NB4 (cell line): ENCODE measurements at regions not wholly inside any gene's neighbourhood (a gene's known extent, or its start where the extent isn't known, plus 50 kb on each side); places are given as distances from the start of the nearest gene placed in this dataset.

Experiments
- DNase-seq: peaks from one replicate; pipeline ENCODE4 v3.0.0; 2010; ENCODE audit warnings: low read depth
- H3K4me3 ChIP-seq: one replicate; pipeline ENCODE4 v1.5.1; 2011; ENCODE audit warnings: mild to moderate bottlenecking, low read depth, low read length, moderate library complexity
- CTCF ChIP-seq: IDR thresholded peaks from one replicate; pipeline ENCODE4 v1.5.1; 2012; ENCODE audit warnings: low read depth, low read length
- MAX ChIP-seq: IDR thresholded peaks from 2 replicates; pipeline ENCODE4 v1.6.1; 2011; ENCODE audit warnings: low read depth, low read length
- MYC ChIP-seq: IDR thresholded peaks from 2 replicates; pipeline ENCODE4 v1.6.1; 2011; ENCODE audit warnings: low read depth, low read length
- POLR2A ChIP-seq: IDR thresholded peaks from 2 replicates; pipeline ENCODE4 v1.6.1; 2011; ENCODE audit warnings: mild to moderate bottlenecking; ENCODE audit not compliant: insufficient read length; ENCODE audit errors: extremely low read depth

GRCh38 chr2:107072150-107072940 lies 186.4 kb upstream of the ST6GAL2 start:
- no peak for TF ChIP-seq CTCF
- no peak for TF ChIP-seq MYC
- no peak for TF ChIP-seq MAX
- TF ChIP-seq POLR2A = no peak
- no peak for DNase-seq
- no peak overlapping the region for H3K4me3 ChIP-seq

- no peak for DNase-seq
- H3K4me3 ChIP-seq = no peak overlapping the region
- TF ChIP-seq CTCF (no peak), MAX (no peak), MYC (no peak), POLR2A (no peak)
Observed at GRCh38 chr2:107078584-107078983, 192.6 kb upstream of the ST6GAL2 start.

- no peak overlapping the region for H3K4me3 ChIP-seq
- DNase-seq = no peak
- TF ChIP-seq POLR2A = no peak
- TF ChIP-seq MAX = no peak
- TF ChIP-seq CTCF = no peak
- TF ChIP-seq MYC = no peak
Observed at GRCh38 chr2:107086497-107086896, 200.5 kb upstream of the ST6GAL2 start.

GRCh38 chr2:107088156-107088555 lies 202.2 kb upstream of the ST6GAL2 start:
- TF ChIP-seq POLR2A (no peak), MAX (no peak), MYC (no peak), CTCF (no peak)
- no peak for DNase-seq
- no peak overlapping the region for H3K4me3 ChIP-seq

GRCh38 chr2:107091163-107091864 lies 205.3 kb upstream of the ST6GAL2 start:
- no peak overlapping the region for H3K4me3 ChIP-seq
- no peak for TF ChIP-seq CTCF
- no peak for TF ChIP-seq MYC
- TF ChIP-seq MAX = no peak
- TF ChIP-seq POLR2A = no peak
- no peak for DNase-seq
